H1 (cell line): ENCODE measurements at regions not wholly inside any gene's neighbourhood (a gene's known extent, or its start where the extent isn't known, plus 50 kb on each side); places are given as distances from the start of the nearest gene placed in this dataset.

ENCODE experiments used
- ATF3 ChIP-seq: IDR thresholded peaks from 2 replicates; pipeline ENCODE4 v1.6.1; 2011; ENCODE audit warnings: low read depth, mild to moderate bottlenecking, low read length; ENCODE audit not compliant: insufficient read depth
- CBX5 ChIP-seq: fragments of 300-800, 300-1000 bp; sonication (generic); IDR thresholded peaks from 2 replicates; pipeline ENCODE4 v1.7.1; 2016; ENCODE audit warnings: antibody characterized with exemption, low read length, low read depth
- EP300 ChIP-seq, 2 experiments: IDR thresholded peaks; 1 replicate in 1 of 2; 2 replicates in 1 of 2; pipeline ENCODE4 v1.6.1; 2011 to 2012; ENCODE audit warnings: low read depth in 2 of 2, low read length in 2 of 2, mild to moderate bottlenecking in 2 of 2, borderline replicate concordance in 1 of 2, inconsistent platforms in 1 of 2, moderate library complexity in 1 of 2
- GABPA ChIP-seq: IDR thresholded peaks from 2 replicates; pipeline ENCODE4 v1.6.1; 2011; ENCODE audit warnings: mild to moderate bottlenecking, low read length, moderate library complexity, borderline replicate concordance; ENCODE audit not compliant: insufficient read depth
- POLR2A ChIP-seq, 2 experiments: IDR thresholded peaks; 1 replicate in 1 of 2; 2 replicates in 1 of 2; pipeline ENCODE4 v1.6.1; 2011; ENCODE audit warnings: low read depth in 2 of 2, low read length in 2 of 2, mild to moderate bottlenecking in 2 of 2; ENCODE audit errors: control extremely low read depth in 1 of 2
- POLR2AphosphoS5 ChIP-seq: IDR thresholded peaks from 2 replicates; pipeline ENCODE4 v1.6.1; 2011; ENCODE audit warnings: low read depth, low read length
- TEAD4 ChIP-seq: IDR thresholded peaks from 2 replicates; pipeline ENCODE4 v1.6.1; 2012; ENCODE audit warnings: low read depth, low read length, inconsistent platforms, mixed read lengths
- YY1 ChIP-seq: IDR thresholded peaks from 2 replicates; pipeline ENCODE4 v1.6.1; 2011; ENCODE audit warnings: low read depth, mild to moderate bottlenecking, low read length
- TF ChIP-seq, protein P1 (sequence below), 3 experiments: IDR thresholded peaks; 1 replicate in 2 of 3; 2 replicates in 1 of 3; pipeline versions ENCODE4 v1.5.1 to v1.6.1; 2011; ENCODE audit warnings: low read length in 3 of 3, mild to moderate bottlenecking in 3 of 3, inconsistent platforms in 2 of 3, low read depth in 1 of 3, moderate library complexity in 1 of 3; ENCODE audit not compliant: insufficient read depth in 1 of 3; ENCODE audit errors: control extremely low read depth in 1 of 3

DNA sequence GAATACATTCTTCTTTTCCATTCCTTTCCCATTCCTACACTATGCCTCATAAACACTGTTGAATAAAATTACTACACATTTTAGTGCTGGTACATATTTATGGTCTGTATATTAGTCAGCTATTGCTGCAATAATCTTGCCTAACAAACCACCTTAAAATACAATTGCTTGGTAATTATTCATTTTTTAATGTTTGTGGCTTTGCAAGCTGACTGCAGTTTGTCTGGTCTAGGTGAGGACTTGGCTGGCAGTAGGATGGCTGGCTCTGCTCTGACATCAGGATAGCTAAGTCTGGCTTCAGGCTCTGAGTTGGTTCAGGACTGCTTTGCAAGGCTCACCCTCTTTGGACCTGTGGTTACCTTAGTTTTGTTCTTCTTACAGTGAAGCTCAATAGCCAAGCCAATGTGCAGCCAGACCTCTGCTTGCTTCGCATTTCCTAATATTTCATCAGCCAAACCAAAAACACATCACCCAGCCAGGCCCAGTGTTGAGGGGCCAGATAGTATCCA, 913.4 kb upstream of the RAG2 start:
- TF ChIP-seq EP300 (IDR thresholded peaks at IDR 0.05; ENCODE audit: borderline replicate concordance in 1 of 2, low read depth in 2 of 2, low read length in 2 of 2) = no peak
- TF ChIP-seq POLR2A (IDR thresholded peaks at IDR 0.05; ENCODE audit: control extremely low read depth in 1 of 2, low read depth in 2 of 2, low read length in 2 of 2) = no peak
- TF ChIP-seq, protein P1, sequence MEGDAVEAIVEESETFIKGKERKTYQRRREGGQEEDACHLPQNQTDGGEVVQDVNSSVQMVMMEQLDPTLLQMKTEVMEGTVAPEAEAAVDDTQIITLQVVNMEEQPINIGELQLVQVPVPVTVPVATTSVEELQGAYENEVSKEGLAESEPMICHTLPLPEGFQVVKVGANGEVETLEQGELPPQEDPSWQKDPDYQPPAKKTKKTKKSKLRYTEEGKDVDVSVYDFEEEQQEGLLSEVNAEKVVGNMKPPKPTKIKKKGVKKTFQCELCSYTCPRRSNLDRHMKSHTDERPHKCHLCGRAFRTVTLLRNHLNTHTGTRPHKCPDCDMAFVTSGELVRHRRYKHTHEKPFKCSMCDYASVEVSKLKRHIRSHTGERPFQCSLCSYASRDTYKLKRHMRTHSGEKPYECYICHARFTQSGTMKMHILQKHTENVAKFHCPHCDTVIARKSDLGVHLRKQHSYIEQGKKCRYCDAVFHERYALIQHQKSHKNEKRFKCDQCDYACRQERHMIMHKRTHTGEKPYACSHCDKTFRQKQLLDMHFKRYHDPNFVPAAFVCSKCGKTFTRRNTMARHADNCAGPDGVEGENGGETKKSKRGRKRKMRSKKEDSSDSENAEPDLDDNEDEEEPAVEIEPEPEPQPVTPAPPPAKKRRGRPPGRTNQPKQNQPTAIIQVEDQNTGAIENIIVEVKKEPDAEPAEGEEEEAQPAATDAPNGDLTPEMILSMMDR (IDR thresholded peaks at IDR 0.05; ENCODE audit: control extremely low read depth in 1 of 3, insufficient read depth in 1 of 3, low read depth in 1 of 3, low read length in 3 of 3) = no peak
- no peak for TF ChIP-seq YY1
- no peak for TF ChIP-seq GABPA
- TF ChIP-seq TEAD4 = no peak
- no peak for TF ChIP-seq POLR2AphosphoS5
- TF ChIP-seq CBX5 = no peak
- TF ChIP-seq ATF3 = no peak
